ENCODE measurements at regions not wholly inside any gene's neighbourhood (a gene's known extent, or its start where the extent isn't known, plus 50 kb on each side); places are given as distances from the start of the nearest gene placed in this dataset.
"Not testable (repeated sequence)": the region's sequence is repeated elsewhere in the genome, so short reads cannot be mapped to it uniquely, and the experiment has no call there.

- not testable (repeated sequence) for TF ChIP-seq POLR2A, CTCF (IDR thresholded peaks at IDR 0.05)
Measured at GRCh38 chr17:22047521-22047920, 355.2 kb downstream of the KCNJ18 start.

All from adrenal gland (tissue), 5 donors.